A673 (cell line): ENCODE measurements at regions not wholly inside any gene's neighbourhood (a gene's known extent, or its start where the extent isn't known, plus 50 kb on each side); places are given as distances from the start of the nearest gene placed in this dataset.

Source experiments
- EZH2 ChIP-seq: fragments of 200-600 bp; sonication (generic); IDR thresholded peaks from 2 replicates; pipeline ENCODE4 v1.6.1; 2017; ENCODE audit warnings: borderline replicate concordance, low read depth, mild to moderate bottlenecking, mixed read lengths, antibody characterized with exemption, low read length; ENCODE audit not compliant: poor library complexity, severe bottlenecking
- TF ChIP-seq, protein P1 (sequence below): fragments of 300-800, 200-600 bp; sonication (generic); conservative IDR thresholded peaks from 2 replicates; pipeline ENCODE4 v1.5.1; 2017; ENCODE audit warnings: low read depth, mild to moderate bottlenecking, antibody characterized with exemption, low read length, moderate library complexity, mixed read lengths

GRCh38 chr9:87283585-87283984 lies 214.1 kb upstream of the DAPK1 start:
- TF ChIP-seq, protein P1, sequence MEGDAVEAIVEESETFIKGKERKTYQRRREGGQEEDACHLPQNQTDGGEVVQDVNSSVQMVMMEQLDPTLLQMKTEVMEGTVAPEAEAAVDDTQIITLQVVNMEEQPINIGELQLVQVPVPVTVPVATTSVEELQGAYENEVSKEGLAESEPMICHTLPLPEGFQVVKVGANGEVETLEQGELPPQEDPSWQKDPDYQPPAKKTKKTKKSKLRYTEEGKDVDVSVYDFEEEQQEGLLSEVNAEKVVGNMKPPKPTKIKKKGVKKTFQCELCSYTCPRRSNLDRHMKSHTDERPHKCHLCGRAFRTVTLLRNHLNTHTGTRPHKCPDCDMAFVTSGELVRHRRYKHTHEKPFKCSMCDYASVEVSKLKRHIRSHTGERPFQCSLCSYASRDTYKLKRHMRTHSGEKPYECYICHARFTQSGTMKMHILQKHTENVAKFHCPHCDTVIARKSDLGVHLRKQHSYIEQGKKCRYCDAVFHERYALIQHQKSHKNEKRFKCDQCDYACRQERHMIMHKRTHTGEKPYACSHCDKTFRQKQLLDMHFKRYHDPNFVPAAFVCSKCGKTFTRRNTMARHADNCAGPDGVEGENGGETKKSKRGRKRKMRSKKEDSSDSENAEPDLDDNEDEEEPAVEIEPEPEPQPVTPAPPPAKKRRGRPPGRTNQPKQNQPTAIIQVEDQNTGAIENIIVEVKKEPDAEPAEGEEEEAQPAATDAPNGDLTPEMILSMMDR: no peak
- TF ChIP-seq EZH2: no peak
